A549 (cell line): ENCODE measurements at regions not wholly inside any gene's neighbourhood (a gene's known extent, or its start where the extent isn't known, plus 50 kb on each side); places are given as distances from the start of the nearest gene placed in this dataset.

Experiments used
- ATAC-seq, 2 experiments: fragments of 200-7000 bp in 1 of 2; fragments of >200 bp in 1 of 2; cut with Nextera tagmentation in 1 of 2; cut with Tn5 transposase in 1 of 2; 3 replicates each; pipeline versions ENCODE4 v1.8.0 to v1.9.1; 2018 to 2020; ENCODE audit warnings: mild to moderate bottlenecking in 1 of 2, moderate library complexity in 1 of 2
- CTCF ChIA-PET: fragments of 300-600 bp; sonication (Branson Sonifier 250); formaldehyde crosslinking; extraction: SDS; loops from one replicate; lab custom pipeline; 2021; ENCODE audit warnings: antibody characterized with exemption, inconsistent platforms; lab: Yijun Ruan, JAX
- POLR2A ChIA-PET: fragments of 350-600 bp; formaldehyde crosslinking; extraction: SDS; loops from one replicate; lab custom pipeline; 2021; ENCODE audit warnings: antibody characterized with exemption, inconsistent platforms; lab: Yijun Ruan, JAX
- DNase-seq, 2 experiments: peaks; one replicate each; pipeline versions ENCODE4 v3.0.0 to v3.0.0-alpha.2; 2011 to 2016; ENCODE audit warnings: low read depth in 1 of 2, low spot score in 1 of 2
- FAIRE-seq: peaks from 2 replicates; lab custom pipeline; 2011; peaks lifted over from hg19 to GRCh38; lab: Jason Lieb, UNC
- H3K27ac ChIP-seq, 2 experiments: fragments of >200 bp; sonication (Bioruptor Twin); formaldehyde crosslinking; 3 replicates each; pipeline ENCODE4 v1.5.1; 2016 to 2017
- H3K4me1 ChIP-seq: fragments of >200 bp; sonication (Bioruptor Twin); formaldehyde crosslinking; 3 replicates; pipeline ENCODE4 v1.6.1; 2016
- H3K4me2 ChIP-seq: fragments of >200 bp; sonication (Bioruptor Twin); formaldehyde crosslinking; 3 replicates; pipeline ENCODE4 v1.6.1; 2016
- H3K4me3 ChIP-seq: fragments of >200 bp; sonication (Bioruptor Twin); formaldehyde crosslinking; 3 replicates; pipeline ENCODE4 v1.5.1; 2016
- H3K9me3 ChIP-seq: fragments of >200 bp; sonication (Bioruptor Twin); formaldehyde crosslinking; 3 replicates; pipeline ENCODE4 v1.6.1; 2016
- BHLHE40 ChIP-seq: IDR thresholded peaks from 2 replicates; pipeline ENCODE4 v1.6.1; 2012; ENCODE audit warnings: low read depth, low read length, inconsistent platforms
- CBX2 ChIP-seq: fragments of 200-600 bp; sonication (generic); IDR thresholded peaks from 2 replicates; pipeline ENCODE4 v1.6.1; 2016; ENCODE audit warnings: low read depth, mild to moderate bottlenecking, borderline replicate concordance
- CEBPB ChIP-seq, 2 experiments: fragments of >200 bp in 1 of 2; sonication (Bioruptor Twin) in 1 of 2; formaldehyde crosslinking in 1 of 2; IDR thresholded peaks; 2 replicates each; pipeline ENCODE4 v1.6.1; 2012 to 2016
- CHD2 ChIP-seq: fragments of 150-350 bp; IDR thresholded peaks from 2 replicates; pipeline ENCODE4 v1.6.1; 2014; ENCODE audit warnings: low read length; ENCODE audit not compliant: partially characterized antibody
- CHD4 ChIP-seq: fragments of 200-600 bp; sonication (generic); IDR thresholded peaks from 2 replicates; pipeline ENCODE4 v1.6.1; 2016; ENCODE audit warnings: antibody characterized with exemption, mild to moderate bottlenecking, borderline replicate concordance
- CTCF ChIP-seq: fragments of >200 bp; sonication (Bioruptor Twin); formaldehyde crosslinking; IDR thresholded peaks from 3 replicates; pipeline ENCODE4 v1.5.1; 2016
- EHF ChIP-seq: fragments of 250-450 bp; sonication (Bioruptor Pico); IDR thresholded peaks from 2 replicates; pipeline ENCODE4 v1.5.0; 2020; ENCODE audit warnings: mild to moderate bottlenecking
- EHMT2 ChIP-seq: fragments of 200-600 bp; sonication (generic); IDR thresholded peaks from 2 replicates; pipeline ENCODE4 v1.6.1; 2016; ENCODE audit warnings: antibody characterized with exemption, low read depth, mild to moderate bottlenecking, moderate library complexity
- EP300 ChIP-seq, 2 experiments: fragments of >200 bp; sonication (Bioruptor Twin); formaldehyde crosslinking; IDR thresholded peaks; 2 replicates in 1 of 2; 3 replicates in 1 of 2; pipeline ENCODE4 v1.6.1; 2016 to 2017
- FOSB ChIP-seq: fragments of 250-450 bp; sonication (Bioruptor Pico); IDR thresholded peaks from 2 replicates; pipeline ENCODE4 v1.5.0; 2020; ENCODE audit warnings: mild to moderate bottlenecking, moderate library complexity
- HEYL ChIP-seq: fragments of 250-450 bp; sonication (Bioruptor Pico); IDR thresholded peaks from 2 replicates; pipeline ENCODE4 v1.8.0; 2021; ENCODE audit warnings: mild to moderate bottlenecking, moderate library complexity
- HOXB5 ChIP-seq: fragments of 250-450 bp; sonication (Bioruptor Pico); IDR thresholded peaks from 2 replicates; pipeline ENCODE4 v1.5.0; 2020; ENCODE audit warnings: mild to moderate bottlenecking, moderate library complexity
- KDM1A ChIP-seq: fragments of 200-600 bp; sonication (generic); IDR thresholded peaks from 2 replicates; pipeline ENCODE4 v1.6.1; 2016; ENCODE audit warnings: low read depth, mild to moderate bottlenecking
- MAZ ChIP-seq: fragments of 150-350 bp; IDR thresholded peaks from 2 replicates; pipeline ENCODE4 v1.6.1; 2014; ENCODE audit warnings: antibody characterized with exemption, low read depth, low read length, borderline replicate concordance
- NFE2L2 ChIP-seq: fragments of 150-350 bp; conservative IDR thresholded peaks from 2 replicates; pipeline ENCODE4 v1.6.1; 2014; ENCODE audit warnings: low read length
- PHF8 ChIP-seq: fragments of 200-600 bp; sonication (generic); IDR thresholded peaks from 2 replicates; pipeline ENCODE4 v1.6.1; 2016; ENCODE audit warnings: low read depth, mild to moderate bottlenecking, antibody characterized with exemption, moderate library complexity, borderline replicate concordance
- RAD21 ChIP-seq, 2 experiments: fragments of >200 bp in 1 of 2; sonication (Bioruptor Twin) in 1 of 2; formaldehyde crosslinking in 1 of 2; IDR thresholded peaks in 1 of 2; conservative IDR thresholded peaks in 1 of 2; 2 replicates in 1 of 2; 3 replicates in 1 of 2; pipeline ENCODE4 v1.6.1; 2012 to 2018; ENCODE audit warnings: inconsistent platforms in 1 of 2
- RARB ChIP-seq: fragments of 250-450 bp; sonication (Bioruptor Pico); IDR thresholded peaks from 2 replicates; pipeline ENCODE4 v1.8.0; 2021; ENCODE audit warnings: mild to moderate bottlenecking, moderate library complexity
- RCOR1 ChIP-seq: fragments of 150-350 bp; IDR thresholded peaks from 2 replicates; pipeline ENCODE4 v1.6.1; 2014; ENCODE audit warnings: antibody characterized with exemption, low read length, low read depth
- RFX5 ChIP-seq: fragments of 450-650 bp; IDR thresholded peaks from 2 replicates; pipeline ENCODE4 v1.7.1; 2014; ENCODE audit warnings: antibody characterized with exemption, mild to moderate bottlenecking, moderate library complexity
- RNF2 ChIP-seq: fragments of 200-600 bp; sonication (generic); IDR thresholded peaks from 2 replicates; pipeline ENCODE4 v1.6.1; 2016; ENCODE audit warnings: low read depth, mild to moderate bottlenecking, antibody characterized with exemption, moderate library complexity, borderline replicate concordance
- SREBF2 ChIP-seq: fragments of 450-650 bp; IDR thresholded peaks from 2 replicates; pipeline ENCODE4 v1.6.1; 2014; ENCODE audit warnings: mild to moderate bottlenecking, moderate library complexity
- TP53 ChIP-seq: fragments of 250-450 bp; sonication (Bioruptor Pico); IDR thresholded peaks from 2 replicates; pipeline ENCODE4 v1.5.0; 2021; ENCODE audit warnings: mild to moderate bottlenecking, moderate library complexity
- ZC3H11A ChIP-seq: fragments of 450-650 bp; IDR thresholded peaks from 2 replicates; pipeline ENCODE4 v1.6.1; 2014; ENCODE audit warnings: antibody characterized with exemption, mild to moderate bottlenecking
- ZSCAN20 ChIP-seq: fragments of 250-450 bp; sonication (Bioruptor Pico); IDR thresholded peaks from 2 replicates; pipeline ENCODE4 v1.8.0; 2022; ENCODE audit warnings: mild to moderate bottlenecking, moderate library complexity
- WGBS: methylation state at CpG from one replicate; pipeline ENCODE4 v1.1.6; 2017; ENCODE audit errors: missing lambda C conversion rate; 5-methylcytosine and 5-hydroxymethylcytosine counted together
- TF ChIP-seq, protein P1 (sequence below): fragments of 450-650 bp; IDR thresholded peaks from 2 replicates; pipeline ENCODE4 v1.6.1; 2014; ENCODE audit warnings: antibody characterized with exemption
- TF ChIP-seq, protein P2 (sequence below): IDR thresholded peaks from 2 replicates; pipeline ENCODE4 v1.6.1; 2012
- TF ChIP-seq, protein P3 (sequence below): fragments of >200 bp; sonication (Bioruptor Twin); formaldehyde crosslinking; IDR thresholded peaks from 3 replicates; pipeline ENCODE4 v1.6.1; 2016
- TF ChIP-seq, protein P4 (sequence below): IDR thresholded peaks from 2 replicates; pipeline ENCODE4 v1.6.1; 2012
- TF ChIP-seq, protein P5 (sequence below): fragments of 150-350 bp; IDR thresholded peaks from 2 replicates; pipeline ENCODE4 v1.6.1; 2014; ENCODE audit warnings: low read depth, mild to moderate bottlenecking, low read length

GRCh38 chr2:5898667-5899066, 206.5 kb downstream of the SOX11 start:
- POLR2A ChIA-PET, result no interaction called here
- DNase-seq (no peak), ATAC-seq (no peak)
- H3K4me1 ChIP-seq, result no peaks in the 10 kb centered on the region
- TF ChIP-seq ZC3H11A (no peak), HEYL (CRISPR knock-in tag) (no peak), MAZ (no peak), CEBPB (IDR thresholded peaks at IDR 0.05) (no peak), EHF (CRISPR knock-in tag) (no peak), FOSB (no peak), CBX2 (no peak), RCOR1 (no peak), EHMT2 (no peak), TP53 (CRISPR knock-in tag) (no peak), PHF8 (no peak), SREBF2 (no peak), BHLHE40 (no peak), HOXB5 (no peak), EP300 (IDR thresholded peaks at IDR 0.05) (no peak), RAD21 (conservative IDR thresholded peaks at IDR 0.05 in 1 of 2, IDR thresholded peaks at IDR 0.05 in 1 of 2) (no peak)
- TF ChIP-seq, protein P1, sequence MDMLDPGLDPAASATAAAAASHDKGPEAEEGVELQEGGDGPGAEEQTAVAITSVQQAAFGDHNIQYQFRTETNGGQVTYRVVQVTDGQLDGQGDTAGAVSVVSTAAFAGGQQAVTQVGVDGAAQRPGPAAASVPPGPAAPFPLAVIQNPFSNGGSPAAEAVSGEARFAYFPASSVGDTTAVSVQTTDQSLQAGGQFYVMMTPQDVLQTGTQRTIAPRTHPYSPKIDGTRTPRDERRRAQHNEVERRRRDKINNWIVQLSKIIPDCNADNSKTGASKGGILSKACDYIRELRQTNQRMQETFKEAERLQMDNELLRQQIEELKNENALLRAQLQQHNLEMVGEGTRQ, result no peak
- TF ChIP-seq, protein P2, sequence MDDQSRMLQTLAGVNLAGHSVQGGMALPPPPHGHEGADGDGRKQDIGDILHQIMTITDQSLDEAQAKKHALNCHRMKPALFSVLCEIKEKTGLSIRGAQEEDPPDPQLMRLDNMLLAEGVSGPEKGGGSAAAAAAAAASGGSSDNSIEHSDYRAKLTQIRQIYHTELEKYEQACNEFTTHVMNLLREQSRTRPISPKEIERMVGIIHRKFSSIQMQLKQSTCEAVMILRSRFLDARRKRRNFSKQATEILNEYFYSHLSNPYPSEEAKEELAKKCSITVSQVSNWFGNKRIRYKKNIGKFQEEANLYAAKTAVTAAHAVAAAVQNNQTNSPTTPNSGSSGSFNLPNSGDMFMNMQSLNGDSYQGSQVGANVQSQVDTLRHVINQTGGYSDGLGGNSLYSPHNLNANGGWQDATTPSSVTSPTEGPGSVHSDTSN, result no peak
- TF ChIP-seq, protein P3, sequence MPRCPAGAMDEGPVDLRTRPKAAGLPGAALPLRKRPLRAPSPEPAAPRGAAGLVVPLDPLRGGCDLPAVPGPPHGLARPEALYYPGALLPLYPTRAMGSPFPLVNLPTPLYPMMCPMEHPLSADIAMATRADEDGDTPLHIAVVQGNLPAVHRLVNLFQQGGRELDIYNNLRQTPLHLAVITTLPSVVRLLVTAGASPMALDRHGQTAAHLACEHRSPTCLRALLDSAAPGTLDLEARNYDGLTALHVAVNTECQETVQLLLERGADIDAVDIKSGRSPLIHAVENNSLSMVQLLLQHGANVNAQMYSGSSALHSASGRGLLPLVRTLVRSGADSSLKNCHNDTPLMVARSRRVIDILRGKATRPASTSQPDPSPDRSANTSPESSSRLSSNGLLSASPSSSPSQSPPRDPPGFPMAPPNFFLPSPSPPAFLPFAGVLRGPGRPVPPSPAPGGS, result no peak
- TF ChIP-seq, protein P4, sequence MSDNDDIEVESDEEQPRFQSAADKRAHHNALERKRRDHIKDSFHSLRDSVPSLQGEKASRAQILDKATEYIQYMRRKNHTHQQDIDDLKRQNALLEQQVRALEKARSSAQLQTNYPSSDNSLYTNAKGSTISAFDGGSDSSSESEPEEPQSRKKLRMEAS, result no peak
- TF ChIP-seq, all 56 proteins: peak for 0
- Histone ChIP-seq H3K4me2 (no peak overlapping the region), H3K4me3 (no peak overlapping the region), H3K27ac (no peak overlapping the region), H3K9me3 (no peaks in the 10 kb centered on the region)
- 7% methylated on average over 3 of the region's 3 CpGs for WGBS
- no peak for FAIRE-seq
- CTCF ChIA-PET, result no interaction called here

GRCh38 chr2:5905661-5906060, 213.5 kb downstream of the SOX11 start:
- CTCF ChIA-PET, result no interaction called here
- 1% methylated on average over 2 of the region's 2 CpGs for WGBS
- ATAC-seq (no peak), DNase-seq (no peak), FAIRE-seq (no peak)
- H3K4me3 ChIP-seq, result no peak overlapping the region
- no peak overlapping the region for H3K27ac ChIP-seq
- POLR2A ChIA-PET, result no interaction called here
- H3K9me3 ChIP-seq, result peaks cover 3% of the 10 kb centered on the region; the same call in 1 of the 3 replicates
- no peaks in the 10 kb centered on the region for H3K4me1 ChIP-seq
- TF ChIP-seq NFE2L2, result no peak
- TF ChIP-seq RARB (CRISPR knock-in tag), result no peak
- no peak for TF ChIP-seq KDM1A
- no peak for TF ChIP-seq CHD4
- TF ChIP-seq ZSCAN20 (CRISPR knock-in tag), result no peak
- no peak for TF ChIP-seq ZC3H11A
- TF ChIP-seq, protein P2, result no peak
- no peak for TF ChIP-seq CHD2
- TF ChIP-seq CTCF, result no peak
- TF ChIP-seq RFX5, result no peak
- TF ChIP-seq, protein P5, sequence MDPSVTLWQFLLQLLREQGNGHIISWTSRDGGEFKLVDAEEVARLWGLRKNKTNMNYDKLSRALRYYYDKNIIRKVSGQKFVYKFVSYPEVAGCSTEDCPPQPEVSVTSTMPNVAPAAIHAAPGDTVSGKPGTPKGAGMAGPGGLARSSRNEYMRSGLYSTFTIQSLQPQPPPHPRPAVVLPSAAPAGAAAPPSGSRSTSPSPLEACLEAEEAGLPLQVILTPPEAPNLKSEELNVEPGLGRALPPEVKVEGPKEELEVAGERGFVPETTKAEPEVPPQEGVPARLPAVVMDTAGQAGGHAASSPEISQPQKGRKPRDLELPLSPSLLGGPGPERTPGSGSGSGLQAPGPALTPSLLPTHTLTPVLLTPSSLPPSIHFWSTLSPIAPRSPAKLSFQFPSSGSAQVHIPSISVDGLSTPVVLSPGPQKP, result no peak
- TF ChIP-seq MAZ, result no peak
- no peak for TF ChIP-seq RNF2
- H3K4me2 ChIP-seq, result no peak overlapping the region
